HUES64 (cell line): ENCODE measurements at regions not wholly inside any gene's neighbourhood (a gene's known extent, or its start where the extent isn't known, plus 50 kb on each side); places are given as distances from the start of the nearest gene placed in this dataset.

Source experiments
- H3K27ac ChIP-seq: 2 replicates; pipeline ENCODE4 v1.7.0; 2013; ENCODE audit warnings: low read depth, low read length, inconsistent platforms
- H3K27me3 ChIP-seq: 2 replicates; pipeline ENCODE4 v1.6.1; 2013; ENCODE audit warnings: mild to moderate bottlenecking, low read length; ENCODE audit not compliant: insufficient read depth
- H3K36me3 ChIP-seq: 2 replicates; pipeline ENCODE4 v1.6.1; 2013; ENCODE audit warnings: mild to moderate bottlenecking, low read length; ENCODE audit not compliant: insufficient read depth
- H3K4me1 ChIP-seq: 2 replicates; pipeline ENCODE4 v1.6.1; 2013; ENCODE audit warnings: mild to moderate bottlenecking, low read length, moderate library complexity; ENCODE audit not compliant: insufficient read depth
- H3K4me3 ChIP-seq: 2 replicates; pipeline ENCODE4 v1.5.1; 2013; ENCODE audit warnings: mild to moderate bottlenecking, low read length, moderate library complexity
- H3K9ac ChIP-seq: 2 replicates; pipeline ENCODE4 v1.6.1; 2013; ENCODE audit warnings: mild to moderate bottlenecking, low read depth, low read length
- H3K9me3 ChIP-seq: 2 replicates; pipeline ENCODE4 v1.6.1; 2013; ENCODE audit warnings: low read depth, low read length; ENCODE audit not compliant: insufficient read depth
- WGBS: fragments of 150-250, 120-280 bp; methylation state at CpG from one replicate; pipeline ENCODE4 v1.1.7; 2013; ENCODE audit warnings: missing lambda C conversion rate; 5-methylcytosine and 5-hydroxymethylcytosine counted together

DNA sequence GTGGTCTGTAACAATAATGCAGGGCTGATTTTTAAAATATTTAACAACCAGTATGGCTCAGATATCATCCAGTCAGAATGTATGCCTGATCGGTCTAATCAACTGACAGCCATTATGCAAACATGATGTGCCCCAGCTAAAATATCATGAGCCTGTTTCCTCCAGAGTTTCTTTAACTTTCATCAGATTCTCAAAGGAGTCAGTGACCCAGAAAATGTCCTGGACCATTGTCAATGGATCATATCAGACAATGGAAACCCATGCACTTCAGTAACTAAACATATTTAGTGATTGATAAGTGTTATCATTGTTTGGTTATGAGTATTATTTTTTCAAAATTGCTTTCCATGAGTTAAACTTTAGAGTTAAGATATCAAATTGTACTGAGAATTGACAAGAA is 173.5 kb downstream of the LMBRD1 start:
- Histone ChIP-seq H3K36me3 (no peaks in the 10 kb centered on the region), H3K9me3 (no peaks in the 10 kb centered on the region), H3K4me1 (no peaks in the 10 kb centered on the region; the same call in 1 of the 2 replicates), H3K27ac (no peak overlapping the region), H3K4me3 (no peak overlapping the region), H3K27me3 (no peaks in the 10 kb centered on the region), H3K9ac (no peak overlapping the region)
- WGBS = 91% methylated on average over 1 of the region's 1 CpG

DNA sequence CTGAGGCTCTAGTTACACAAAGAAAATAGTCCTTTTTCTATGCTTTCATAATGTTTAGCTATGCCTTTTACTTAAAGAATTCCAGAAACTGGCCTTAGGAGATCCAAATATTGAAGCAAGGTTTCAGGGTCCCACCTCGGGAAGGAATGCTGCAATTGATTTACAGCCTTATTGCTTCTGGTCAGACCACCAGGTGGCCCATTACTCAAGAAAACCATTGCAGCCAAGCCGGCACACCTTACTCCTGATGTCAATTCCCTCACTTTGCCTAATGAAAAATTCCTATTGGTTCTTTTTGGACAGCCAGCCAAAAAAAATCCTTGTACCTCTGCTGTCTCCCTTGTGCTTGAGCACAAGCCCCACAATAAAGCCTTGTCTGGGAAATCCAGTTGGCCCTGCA is 173.9 kb downstream of the LMBRD1 start:
- Histone ChIP-seq H3K36me3 (no peaks in the 10 kb centered on the region), H3K27ac (no peak overlapping the region), H3K4me3 (no peak overlapping the region), H3K9ac (no peak overlapping the region), H3K4me1 (no peaks in the 10 kb centered on the region; the same call in 1 of the 2 replicates), H3K27me3 (no peaks in the 10 kb centered on the region), H3K9me3 (no peaks in the 10 kb centered on the region)
- 72% methylated on average over 2 of the region's 2 CpGs for WGBS

DNA sequence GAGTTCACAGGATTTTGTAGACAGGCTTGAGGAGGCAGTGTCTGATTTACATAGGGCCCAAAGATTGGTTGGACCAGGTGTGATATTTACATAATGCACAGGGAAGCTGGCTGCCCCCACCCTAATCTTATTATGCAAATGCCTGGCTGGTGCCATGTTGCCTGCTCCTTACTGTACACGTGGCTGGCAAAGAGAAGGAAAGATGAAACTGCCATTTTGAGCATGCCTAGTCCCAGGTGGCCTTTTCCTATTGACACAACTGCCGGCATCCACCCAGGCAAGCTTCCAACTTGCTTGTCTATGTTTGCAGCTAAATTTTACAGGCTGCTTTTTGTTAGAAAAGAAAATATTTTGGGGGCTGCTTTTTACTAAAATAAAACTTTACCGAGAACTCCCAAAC is 174.6 kb downstream of the LMBRD1 start:
- Histone ChIP-seq H3K9ac (no peak overlapping the region), H3K9me3 (no peaks in the 10 kb centered on the region), H3K4me1 (no peaks in the 10 kb centered on the region; the same call in 1 of the 2 replicates), H3K36me3 (no peaks in the 10 kb centered on the region), H3K27me3 (no peaks in the 10 kb centered on the region), H3K27ac (no peak overlapping the region), H3K4me3 (no peak overlapping the region)
- 86% methylated on average over 3 of the region's 3 CpGs for WGBS

DNA sequence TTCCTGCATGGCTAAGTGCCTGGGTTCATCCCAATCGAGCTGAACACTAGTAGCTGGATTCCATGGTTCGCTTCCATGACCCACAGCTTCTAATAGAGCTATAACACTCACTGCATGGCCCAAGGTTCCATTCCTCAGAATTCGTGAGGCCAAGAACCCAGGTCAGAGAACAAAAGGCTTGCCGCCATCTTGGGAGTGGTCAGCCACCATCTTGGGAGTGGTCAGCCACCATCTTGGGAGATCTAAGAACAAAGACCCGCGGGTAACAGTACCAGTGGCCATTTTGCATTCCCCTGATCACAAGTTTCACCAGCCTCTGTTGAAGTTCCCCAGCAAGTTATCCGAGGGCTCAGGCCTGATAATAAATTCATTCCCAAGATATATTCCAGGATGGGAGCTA is 179.6 kb downstream of the LMBRD1 start:
- no peaks in the 10 kb centered on the region for H3K36me3 ChIP-seq
- no peaks in the 10 kb centered on the region for H3K27me3 ChIP-seq
- no peak overlapping the region for H3K4me3 ChIP-seq
- no peak overlapping the region for H3K9ac ChIP-seq
- 94% methylated on average over 7 of the region's 7 CpGs for WGBS
- no peaks in the 10 kb centered on the region; the same call in 1 of the 2 replicates for H3K4me1 ChIP-seq
- no peaks in the 10 kb centered on the region for H3K9me3 ChIP-seq
- no peak overlapping the region for H3K27ac ChIP-seq

DNA sequence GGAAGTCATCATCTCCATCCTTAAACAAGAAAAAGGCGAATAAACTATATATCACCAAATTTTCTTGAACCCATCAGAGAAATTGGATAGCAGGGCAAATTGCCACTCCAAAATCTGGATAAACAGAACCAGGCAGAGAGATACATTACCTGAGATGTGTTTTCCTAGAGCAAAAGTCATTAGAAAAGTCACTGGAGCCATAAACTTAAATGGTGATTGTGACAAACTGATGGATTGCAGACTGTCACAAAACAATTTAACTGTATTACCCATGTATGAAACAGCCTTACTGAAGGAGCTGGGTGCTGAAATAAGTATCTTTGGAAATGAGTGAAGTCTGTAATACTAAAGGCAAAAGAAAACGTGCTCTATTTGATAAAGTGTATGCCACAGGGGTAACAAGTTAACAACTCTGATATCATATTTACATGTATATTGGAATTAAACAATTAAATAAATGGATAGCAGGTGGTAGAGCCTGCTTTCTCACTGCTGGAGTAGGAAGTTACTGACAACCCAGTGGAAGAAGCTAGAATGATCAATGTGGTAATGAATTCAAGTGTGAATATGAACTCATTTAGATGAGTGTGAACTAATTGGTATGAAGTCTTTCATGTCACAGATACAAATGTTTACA is 186.9 kb downstream of the LMBRD1 start:
- WGBS = 98% methylated on average over 2 of the region's 2 CpGs
- Histone ChIP-seq H3K36me3 (no peaks in the 10 kb centered on the region), H3K4me3 (no peak overlapping the region), H3K9ac (no peak overlapping the region), H3K9me3 (no peaks in the 10 kb centered on the region), H3K4me1 (no peaks in the 10 kb centered on the region), H3K27ac (no peak overlapping the region), H3K27me3 (no peaks in the 10 kb centered on the region)

DNA sequence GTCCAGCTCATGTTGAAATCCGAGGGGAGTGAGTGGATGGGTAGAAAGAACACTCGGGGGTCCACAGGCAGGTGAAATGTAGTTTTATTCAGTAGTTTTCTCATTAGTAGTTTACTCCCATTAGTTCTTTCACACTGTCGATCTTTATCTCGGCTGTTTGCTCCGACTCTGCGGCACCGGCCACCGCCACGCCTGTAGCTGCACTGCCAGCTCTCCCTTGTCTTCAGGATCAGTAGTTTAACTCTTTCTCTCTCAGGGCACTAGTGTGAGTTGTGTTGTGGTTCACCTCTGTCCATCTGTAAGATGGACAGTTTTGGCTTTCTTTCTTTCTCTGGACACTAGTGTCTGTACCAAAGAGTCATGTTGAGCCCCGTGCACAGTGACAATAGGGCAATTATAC is 195.7 kb downstream of the LMBRD1 start:
- 91% methylated on average over 10 of the region's 10 CpGs for WGBS
- no peak overlapping the region for H3K27ac ChIP-seq
- H3K9me3 ChIP-seq = no peaks in the 10 kb centered on the region
- H3K9ac ChIP-seq = no peak overlapping the region
- H3K4me1 ChIP-seq = no peaks in the 10 kb centered on the region
- H3K27me3 ChIP-seq = no peaks in the 10 kb centered on the region
- no peaks in the 10 kb centered on the region for H3K36me3 ChIP-seq
- no peak overlapping the region for H3K4me3 ChIP-seq

DNA sequence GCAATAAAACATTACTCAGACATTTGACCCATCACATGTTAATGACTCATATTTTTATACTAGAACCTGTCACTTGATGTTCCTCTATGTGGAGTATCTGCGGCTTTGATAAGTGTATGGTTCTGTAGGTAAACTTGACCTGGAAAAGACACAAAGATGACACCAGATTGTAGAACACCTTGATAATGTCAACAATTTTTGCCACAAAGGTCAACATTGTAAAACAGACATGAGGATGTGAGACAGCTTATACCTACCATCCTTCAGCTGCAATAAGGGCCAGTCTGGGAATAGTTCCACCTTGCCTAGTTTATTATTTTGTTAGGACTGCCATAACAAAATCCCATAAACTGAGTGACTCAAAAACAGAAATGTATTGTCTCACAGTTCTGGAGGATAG is 202.4 kb downstream of the LMBRD1 start:
- 92% methylated on average over 1 of the region's 1 CpG for WGBS
- no peak overlapping the region for H3K4me3 ChIP-seq
- no peaks in the 10 kb centered on the region for H3K36me3 ChIP-seq
- no peak overlapping the region for H3K9ac ChIP-seq
- H3K9me3 ChIP-seq = no peaks in the 10 kb centered on the region
- no peaks in the 10 kb centered on the region for H3K27me3 ChIP-seq
- no peaks in the 10 kb centered on the region for H3K4me1 ChIP-seq
- no peak overlapping the region for H3K27ac ChIP-seq

DNA sequence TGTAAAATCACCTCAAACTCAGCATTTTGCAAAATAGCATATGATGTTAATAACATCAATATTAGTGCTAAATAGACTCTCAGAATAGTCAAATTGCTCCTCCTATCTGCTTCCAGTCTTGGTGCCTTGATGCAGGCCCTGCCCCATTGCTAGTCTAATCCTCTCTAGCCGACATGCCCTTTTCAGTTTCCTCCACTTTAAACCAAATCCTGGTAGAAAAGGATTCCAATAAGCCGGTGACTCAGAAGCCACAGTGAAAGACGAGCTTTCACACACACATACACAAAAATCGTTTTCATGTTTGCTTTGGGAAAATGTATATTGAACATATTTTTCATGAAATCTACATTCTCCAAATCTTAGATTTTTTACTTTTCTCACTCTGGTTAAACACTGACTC is 203.1 kb downstream of the LMBRD1 start:
- Histone ChIP-seq H3K36me3 (no peaks in the 10 kb centered on the region), H3K4me1 (no peaks in the 10 kb centered on the region), H3K4me3 (no peak overlapping the region), H3K9ac (no peak overlapping the region), H3K9me3 (no peaks in the 10 kb centered on the region), H3K27ac (no peak overlapping the region), H3K27me3 (no peaks in the 10 kb centered on the region)
- 66% methylated on average over 2 of the region's 4 CpGs for WGBS

DNA sequence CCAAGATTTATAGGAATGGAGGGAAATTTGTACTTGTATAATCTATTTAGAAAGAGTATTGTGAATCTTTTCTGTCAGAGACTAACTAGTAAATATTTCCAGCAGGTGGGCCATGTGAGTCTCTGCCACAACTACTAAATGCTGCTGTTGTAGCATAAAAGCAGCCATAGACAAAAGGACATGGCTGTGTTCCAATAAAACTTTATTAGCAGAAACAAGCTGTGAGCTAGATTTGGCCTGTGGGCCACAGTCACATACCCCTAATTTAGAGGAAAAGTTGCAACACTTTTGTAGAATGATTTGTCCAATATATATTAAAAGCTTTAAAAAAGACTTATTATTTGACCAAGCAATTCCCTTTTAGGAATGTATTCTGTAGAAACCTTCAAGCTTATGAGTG is 207.2 kb downstream of the LMBRD1 start:
- Histone ChIP-seq H3K9me3 (no peaks in the 10 kb centered on the region), H3K27me3 (no peaks in the 10 kb centered on the region), H3K27ac (no peak overlapping the region), H3K36me3 (no peaks in the 10 kb centered on the region), H3K4me3 (no peak overlapping the region), H3K4me1 (no peaks in the 10 kb centered on the region), H3K9ac (no peak overlapping the region)

DNA sequence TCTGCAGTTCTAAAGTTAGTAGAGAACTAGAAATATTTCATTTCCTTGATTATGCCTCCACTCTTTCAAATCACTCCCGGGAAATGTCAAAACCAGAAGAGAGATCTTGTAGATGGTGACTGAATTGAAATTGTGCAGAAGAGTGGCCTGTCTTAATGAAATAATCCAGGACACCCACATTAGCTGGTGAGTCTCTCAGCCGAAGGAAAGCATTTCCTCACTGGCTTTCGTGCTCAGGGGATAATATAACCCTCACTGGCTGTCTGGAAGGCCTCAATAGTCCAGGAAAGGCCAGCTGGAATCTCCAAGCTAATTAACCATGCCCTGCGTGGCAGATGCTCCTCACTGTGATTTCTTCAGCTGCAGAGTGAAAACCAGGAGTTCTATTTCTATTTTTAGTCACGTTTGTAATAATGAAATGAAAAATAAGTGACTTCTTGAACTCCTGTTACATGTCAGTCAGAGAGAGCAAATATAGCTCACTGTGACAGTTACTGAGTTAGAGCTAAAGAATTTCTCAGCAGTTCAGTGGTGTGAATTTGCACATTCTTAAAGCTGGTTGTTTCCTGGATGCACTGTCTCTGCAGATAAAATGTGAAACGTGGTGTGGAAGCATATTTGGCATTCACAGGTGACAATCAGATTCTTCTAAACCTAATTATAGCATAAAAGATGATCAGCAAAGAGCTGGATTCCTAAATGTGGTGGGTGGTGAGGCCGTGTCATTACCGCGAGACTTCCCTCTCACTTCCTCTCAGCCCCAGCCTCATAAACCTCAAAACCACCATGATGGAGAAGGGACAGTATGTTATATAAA is 211.7 kb downstream of the LMBRD1 start:
- no peaks in the 10 kb centered on the region for H3K9me3 ChIP-seq
- H3K36me3 ChIP-seq = no peaks in the 10 kb centered on the region
- H3K4me1 ChIP-seq = no peaks in the 10 kb centered on the region
- H3K27me3 ChIP-seq = no peaks in the 10 kb centered on the region
- H3K4me3 ChIP-seq = no peak overlapping the region
- no peak overlapping the region for H3K27ac ChIP-seq
- 48% methylated on average over 5 of the region's 9 CpGs for WGBS
- no peak overlapping the region for H3K9ac ChIP-seq

DNA sequence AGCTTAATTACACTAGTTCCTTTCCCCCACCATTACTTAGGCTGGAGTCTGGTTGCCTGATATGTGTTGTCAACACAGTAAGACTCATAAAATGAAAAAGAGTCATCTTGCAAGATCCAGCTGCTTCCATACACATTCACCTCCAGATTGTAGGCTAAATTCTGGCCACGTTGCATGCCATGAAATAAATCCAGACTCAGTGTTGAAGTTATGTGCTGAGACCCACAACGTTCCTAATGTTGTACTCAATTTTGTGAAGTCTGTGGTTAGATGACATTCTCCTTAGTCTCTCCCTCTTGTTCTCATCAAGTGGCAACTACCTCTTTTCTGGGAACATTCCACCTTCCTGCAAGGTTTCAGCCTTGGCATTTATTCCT is 212.3 kb downstream of the LMBRD1 start:
- 96% methylated on average over 2 of the region's 2 CpGs for WGBS
- no peak overlapping the region for H3K4me3 ChIP-seq

More for the DNA sequence above, 212.3 kb downstream of the LMBRD1 start:
- Histone ChIP-seq H3K9ac (no peak overlapping the region), H3K4me1 (no peaks in the 10 kb centered on the region), H3K9me3 (no peaks in the 10 kb centered on the region), H3K36me3 (no peaks in the 10 kb centered on the region), H3K27ac (no peak overlapping the region), H3K27me3 (no peaks in the 10 kb centered on the region)
